Heart right ventricle (tissue), 16 donors: ENCODE measurements at regions not wholly inside any gene's neighbourhood (a gene's known extent, or its start where the extent isn't known, plus 50 kb on each side); places are given as distances from the start of the nearest gene placed in this dataset.

ENCODE experiments used
- ATAC-seq, 8 donors: fragments of 200-7000 bp; cut with Tn5 transposase; one replicate each; pipeline ENCODE4 v1.9.1; 2020; ENCODE audit warnings: mild to moderate bottlenecking in 8 of 8, moderate library complexity in 8 of 8, moderate number of reproducible peaks in 1 of 8
- DNase-seq, 2 donors: peaks; one replicate each; pipeline ENCODE4 v3.0.0-alpha.2; 2020
- H3K27ac ChIP-seq, 10 donors: fragments of 200-600 bp; sonication (generic) in 2 of 10; one replicate each; pipeline versions ENCODE4 v1.5.0 to v1.8.0; 2020 to 2022; ENCODE audit warnings: mild to moderate bottlenecking in 3 of 10
- H3K27me3 ChIP-seq, 7 donors: fragments of 200-600 bp; one replicate each; pipeline ENCODE4 v1.8.0; 2021 to 2022; ENCODE audit warnings: mild to moderate bottlenecking in 2 of 7
- H3K36me3 ChIP-seq, 9 donors: fragments of 200-600 bp; sonication (generic) in 1 of 9; one replicate each; pipeline versions ENCODE4 v1.5.0 to v1.8.0; 2020 to 2022; ENCODE audit warnings: mild to moderate bottlenecking in 2 of 9
- H3K4me1 ChIP-seq, 9 donors: fragments of 200-600 bp; sonication (generic) in 1 of 9; one replicate each; pipeline versions ENCODE4 v1.5.0 to v1.8.0; 2020 to 2022; ENCODE audit warnings: mild to moderate bottlenecking in 4 of 9
- H3K4me3 ChIP-seq, 10 donors: fragments of 200-600 bp; sonication (generic) in 2 of 10; one replicate each; pipeline versions ENCODE4 v1.5.0 to v1.8.0; 2020 to 2022; ENCODE audit warnings: mild to moderate bottlenecking in 7 of 10, moderate library complexity in 2 of 10
- H3K9me3 ChIP-seq, 11 donors: fragments of 200-600 bp in 10 of 11; sonication (generic) in 2 of 11; one replicate each; pipeline versions ENCODE4 v1.5.0 to v1.8.0; 2013 to 2022; ENCODE audit warnings: mild to moderate bottlenecking in 2 of 11, control low read depth in 1 of 11, moderate library complexity in 1 of 11
- CTCF ChIP-seq, 9 donors: fragments of 200-600 bp; sonication (generic) in 2 of 9; IDR thresholded peaks; one replicate each; pipeline versions ENCODE4 v1.5.0 to v1.8.0; 2021 to 2022; ENCODE audit warnings: antibody characterized with exemption in 9 of 9, mild to moderate bottlenecking in 5 of 9, moderate library complexity in 1 of 9
- WGBS, 2 donors: extraction: QIAGEN DNeasy Blood & Tissue Kit; methylation state at CpG; one replicate each; pipeline ENCODE4 v1.1.7; 2013; ENCODE audit warnings: inconsistent platforms in 1 of 2; 5-methylcytosine and 5-hydroxymethylcytosine counted together
- intact Hi-C, 10 donors: fragments of 100-400 bp; cut with DNase I; formaldehyde crosslinking; loops; one replicate each; pipeline versions ENCODE4 v1.11.1 to v1.14.2; 2022
- donor health status: Arrhythmogenic right ventricular cardiomyopathy.
- donor health status: ischemic (EF 13 %, LVEDD 7.1; RV severe dilation, severe dysfunction).
- donor health status: healthy with polysubstance abuse.
- donor health status: DM: no; HTN: yes; CAD: no.
- donor health status: DM: no; HTN: no; CAD: no.
- donor health status: ischemic (EF 25% LVEDD 6.9; RV normal size, moderate dysfunction).
- donor health status: ischemic (EF 25% LVEDD 5.7; RV mildly dilated, moderate dysfunction).
- donor health status: healthy.
- donor health status: DM: yes; HTN: yes; CAD: no.
- donor health status: Ischemic cardiomyopathy.
- donor health status: ischemic (EF 35%, LVEDD 5.7; RV mildly dilated, moderate dysfunction).
- donor health status: nonischemic (EF 11% LVEDD 7.7; RV severe dilation, severe dysfunction).
- donor health status: DM: yes; HTN: yes; CAD: no.
- donor health status: PGD.
- donor health status: ischemic (EF 29% LVEDD 5.4; RV normal size, mild dysfunction).
- donor health status: nonischemic (EF 23%, LVEDD 6.1; RV moderate dilation, normal function).

- Histone ChIP-seq H3K27me3 (no peaks in the 10 kb centered on the region), H3K27ac (no peak overlapping the region), H3K4me1 (peaks cover 0 to 28% (median 16%) of the 10 kb centered on the region in 9 donors), H3K9me3 (peaks cover 0 to 3% (median 0%) of the 10 kb centered on the region in 11 donors), H3K4me3 (no peak overlapping the region), H3K36me3 (no peaks in the 10 kb centered on the region)
- no peak for ATAC-seq
- no peak for DNase-seq
- intact Hi-C loops = loop anchor here in 2 of 10 donors (10.0 kb wide), 1 partner anchor 188 kb away; the partner anchor contains the start of gene PTBP2 (in 2 of the 2)
- no peak for TF ChIP-seq CTCF (IDR thresholded peaks at IDR 0.05)
Measured at GRCh38 chr1:96536581-96536980, 185.0 kb upstream of the PTBP2 start.

DNA sequence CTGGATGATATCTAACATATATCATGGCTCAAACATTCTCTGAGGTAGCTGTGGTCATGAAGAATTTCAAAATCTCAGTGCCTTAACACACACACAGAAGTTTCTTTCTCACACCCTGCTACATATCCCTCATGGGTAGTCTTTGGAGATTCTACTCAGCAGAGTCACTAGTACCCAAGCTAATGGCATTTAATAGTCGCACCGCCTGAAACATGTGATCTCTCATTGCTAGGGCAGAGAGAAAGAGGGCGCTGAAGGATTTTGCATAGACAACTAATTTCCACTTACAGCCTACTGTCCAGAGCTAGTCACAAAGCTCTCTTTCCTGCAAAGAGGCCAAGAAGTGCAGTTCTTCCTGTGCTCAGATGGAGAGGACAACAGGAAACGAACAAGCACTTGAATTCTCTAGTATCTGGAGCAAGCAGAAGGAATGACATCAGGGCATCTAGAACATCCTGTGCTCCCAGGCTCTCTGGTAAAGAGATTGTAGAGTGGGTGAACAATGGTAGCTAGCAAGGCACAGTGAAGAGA lies 183.4 kb upstream of the PTBP2 start:
- ATAC-seq (peak; percentile 87 to 98 (median 94)), DNase-seq (peak in 1 of 2 donors; percentile 28)
- WGBS, 2 donors = 26 to 50% methylated on average over 4 of the region's 4 CpGs
- intact Hi-C loops = loop anchor here in 2 of 10 donors (10.0 kb wide), 1 partner anchor 187 kb away; the partner anchor contains the start of gene PTBP2 (in 2 of the 2)
- no peaks in the 10 kb centered on the region for H3K27me3 ChIP-seq
- peak overlapping the region in 1 of 10 donors; percentile 9 for H3K4me3 ChIP-seq
- H3K4me1 ChIP-seq = peaks cover 0 to 28% (median 16%) of the 10 kb centered on the region in 9 donors
- H3K27ac ChIP-seq = peak overlapping the region; percentile 49 to 86 (median 64)
- peak in 6 of 9 donors; percentile 21 to 58 (median 42) for TF ChIP-seq CTCF (IDR thresholded peaks at IDR 0.05)
- H3K9me3 ChIP-seq = peaks cover 0 to 3% (median 0%) of the 10 kb centered on the region in 11 donors
- no peaks in the 10 kb centered on the region for H3K36me3 ChIP-seq

- Histone ChIP-seq H3K4me1 (peaks cover 0 to 28% (median 16%) of the 10 kb centered on the region in 9 donors), H3K4me3 (peak overlapping the region in 1 of 10 donors; percentile 9), H3K9me3 (peaks cover 0 to 3% (median 0%) of the 10 kb centered on the region in 11 donors), H3K36me3 (no peaks in the 10 kb centered on the region), H3K27me3 (no peaks in the 10 kb centered on the region), H3K27ac (peak overlapping the region; percentile 14 to 86 (median 64))
- intact Hi-C loops = loop anchor here in 2 of 10 donors (10.0 kb wide), 1 partner anchor 186 kb away; the partner anchor contains the start of gene PTBP2 (in 2 of the 2)
- TF ChIP-seq CTCF (IDR thresholded peaks at IDR 0.05) = no peak
- 24 to 26% methylated on average over 5 of the region's 5 CpGs for WGBS, 2 donors
- ATAC-seq (peak; percentile 44 to 76 (median 69)), DNase-seq (peak in 1 of 2 donors; percentile 41)
Measured at GRCh38 chr1:96538883-96539282, 182.7 kb upstream of the PTBP2 start.

- WGBS, 2 donors = 98% methylated on average over 2 of the region's 2 CpGs
- no peak overlapping the region for H3K4me3 ChIP-seq
- TF ChIP-seq CTCF (IDR thresholded peaks at IDR 0.05) = no peak
- peaks cover 0 to 3% (median 0%) of the 10 kb centered on the region in 11 donors for H3K9me3 ChIP-seq
- intact Hi-C loops = no loop called here
- H3K36me3 ChIP-seq = no peaks in the 10 kb centered on the region
- H3K27ac ChIP-seq = no peak overlapping the region
- no peak for ATAC-seq
- no peak for DNase-seq
- H3K27me3 ChIP-seq = no peaks in the 10 kb centered on the region
- H3K4me1 ChIP-seq = peaks cover 0 to 28% (median 16%) of the 10 kb centered on the region in 9 donors
Measured at GRCh38 chr1:96541491-96541890, 180.1 kb upstream of the PTBP2 start.
